SK-N-SH treated with all-trans-retinoic acid at 6 μM for 48 hours (cell line): ENCODE measurements at regions not wholly inside any gene's neighbourhood (a gene's known extent, or its start where the extent isn't known, plus 50 kb on each side); places are given as distances from the start of the nearest gene placed in this dataset.

Experiments used
- ATAC-seq: fragments of 200-7000 bp; cut with Tn5 transposase; 3 replicates; pipeline ENCODE4 v1.9.1; 2020; ENCODE audit warnings: mild to moderate bottlenecking, moderate library complexity
- BACH2 ChIP-seq: fragments of 250-450 bp; sonication (Bioruptor Pico); IDR thresholded peaks from 2 replicates; pipeline ENCODE4 v1.9.0; 2021; ENCODE audit warnings: mild to moderate bottlenecking, borderline replicate concordance
- CREB5 ChIP-seq: fragments of 250-450 bp; sonication (Bioruptor Pico); IDR thresholded peaks from 2 replicates; pipeline ENCODE4 v1.5.1; 2020; ENCODE audit warnings: low read depth, mild to moderate bottlenecking, moderate library complexity
- CSRNP3 ChIP-seq: fragments of 250-450 bp; sonication (Bioruptor Pico); IDR thresholded peaks from 2 replicates; pipeline ENCODE4 v1.5.1; 2021; ENCODE audit warnings: mild to moderate bottlenecking, moderate library complexity
- ESRRG ChIP-seq: fragments of 250-450 bp; sonication (Bioruptor Pico); IDR thresholded peaks from 2 replicates; pipeline ENCODE4 v1.6.1; 2021; ENCODE audit warnings: mild to moderate bottlenecking
- GLIS3 ChIP-seq: fragments of 250-450 bp; sonication (Bioruptor Pico); IDR thresholded peaks from 2 replicates; pipeline ENCODE4 v1.5.0; 2020; ENCODE audit warnings: mild to moderate bottlenecking, moderate library complexity
- ISL1 ChIP-seq: fragments of 250-450 bp; sonication (Bioruptor Pico); IDR thresholded peaks from 2 replicates; pipeline ENCODE4 v2.1.2; 2022; ENCODE audit warnings: mild to moderate bottlenecking, moderate library complexity
- PATZ1 ChIP-seq: fragments of 250-450 bp; sonication (Bioruptor Pico); IDR thresholded peaks from 2 replicates; pipeline ENCODE4 v1.8.0; 2020; ENCODE audit warnings: mild to moderate bottlenecking, moderate library complexity, borderline replicate concordance
- PPARA ChIP-seq: fragments of 250-450 bp; sonication (Bioruptor Pico); IDR thresholded peaks from 2 replicates; pipeline ENCODE4 v1.5.0; 2020; ENCODE audit warnings: mild to moderate bottlenecking, borderline replicate concordance
- RARB ChIP-seq: fragments of 250-450 bp; sonication (Bioruptor Pico); IDR thresholded peaks from 2 replicates; pipeline ENCODE4 v1.8.0; 2021; ENCODE audit warnings: mild to moderate bottlenecking, moderate library complexity
- SNAI2 ChIP-seq: fragments of 250-450 bp; sonication (Bioruptor Pico); IDR thresholded peaks from 2 replicates; pipeline ENCODE4 v1.5.0; 2020; ENCODE audit warnings: mild to moderate bottlenecking, moderate library complexity
- TCF4 ChIP-seq: fragments of 250-450 bp; sonication (Bioruptor Pico); IDR thresholded peaks from 2 replicates; pipeline ENCODE4 v1.8.0; 2021; ENCODE audit warnings: mild to moderate bottlenecking, moderate library complexity, borderline replicate concordance
- TSHZ2 ChIP-seq: fragments of 250-450 bp; sonication (Bioruptor Pico); IDR thresholded peaks from 2 replicates; pipeline ENCODE4 v1.5.0; 2020; ENCODE audit warnings: mild to moderate bottlenecking, moderate library complexity
- ZC3H10 ChIP-seq: fragments of 250-450 bp; sonication (Bioruptor Pico); IDR thresholded peaks from 2 replicates; pipeline ENCODE4 v1.5.1; 2021; ENCODE audit warnings: mild to moderate bottlenecking, moderate library complexity
- ZFP3 ChIP-seq: fragments of 250-450 bp; sonication (Bioruptor Pico); IDR thresholded peaks from 2 replicates; pipeline ENCODE4 v1.5.0; 2020; ENCODE audit warnings: mild to moderate bottlenecking, moderate library complexity
- ZFP30 ChIP-seq: fragments of 450-650 bp; formaldehyde crosslinking; IDR thresholded peaks from 2 replicates; pipeline ENCODE4 v1.5.0; 2022; ENCODE audit warnings: mild to moderate bottlenecking, moderate library complexity
- ZNF70 ChIP-seq: fragments of 450-650 bp; formaldehyde crosslinking; IDR thresholded peaks from 2 replicates; pipeline ENCODE4 v1.5.0; 2020; ENCODE audit warnings: mild to moderate bottlenecking, moderate library complexity

GRCh38 chr3:141425523-141426233 lies 57.4 kb downstream of the ZBTB38 start:
- peak; percentile 32 for ATAC-seq

GRCh38 chr3:141426404-141427034 lies 58.2 kb downstream of the ZBTB38 start:
- no peak for TF ChIP-seq CREB5 (CRISPR knock-in tag)
- TF ChIP-seq TSHZ2 (CRISPR knock-in tag) = no peak
- TF ChIP-seq PPARA (CRISPR knock-in tag) = no peak
- ATAC-seq = peak; percentile 71

More at GRCh38 chr3:141425523-141426233, 57.4 kb downstream of the ZBTB38 start:
- no peak for TF ChIP-seq ZFP3
- TF ChIP-seq CSRNP3 (CRISPR knock-in tag) = no peak
- TF ChIP-seq RARB (CRISPR knock-in tag) = no peak
- no peak for TF ChIP-seq TCF4
- TF ChIP-seq GLIS3 (CRISPR knock-in tag) = no peak
- no peak for TF ChIP-seq CREB5 (CRISPR knock-in tag)
- no peak for TF ChIP-seq BACH2 (CRISPR knock-in tag)
- no peak for TF ChIP-seq PPARA (CRISPR knock-in tag)
- TF ChIP-seq ZC3H10 (CRISPR knock-in tag) = no peak
- TF ChIP-seq ZNF70 (CRISPR knock-in tag) = no peak
- no peak for TF ChIP-seq ESRRG (CRISPR knock-in tag)
- no peak for TF ChIP-seq PATZ1 (CRISPR knock-in tag)
- no peak for TF ChIP-seq SNAI2
- TF ChIP-seq TSHZ2 (CRISPR knock-in tag) = no peak
- no peak for TF ChIP-seq ZFP30 (CRISPR knock-in tag)
- TF ChIP-seq, all 23 proteins: peak for 0

- no peak for ATAC-seq
- TF ChIP-seq ISL1 (CRISPR knock-in tag) (no peak), TSHZ2 (CRISPR knock-in tag) (no peak)
These were observed 59.1 kb upstream of the RASA2 start for GRCh38 chr3:141427764-141428163.
